NT2/D1 (cell line): ENCODE measurements at regions not wholly inside any gene's neighbourhood (a gene's known extent, or its start where the extent isn't known, plus 50 kb on each side); places are given as distances from the start of the nearest gene placed in this dataset.

Experiments used
- SUZ12 ChIP-seq: IDR thresholded peaks from 2 replicates; pipeline ENCODE4 v1.6.1; 2011; ENCODE audit not compliant: insufficient read length, insufficient read depth; ENCODE audit errors: extremely low read depth
- YY1 ChIP-seq: IDR thresholded peaks from 2 replicates; pipeline ENCODE4 v1.6.1; 2011; ENCODE audit not compliant: insufficient read length, insufficient read depth
- ZNF274 ChIP-seq: IDR thresholded peaks from 2 replicates; pipeline ENCODE4 v1.6.1; 2011; ENCODE audit warnings: mild to moderate bottlenecking, low read depth, low read length

DNA sequence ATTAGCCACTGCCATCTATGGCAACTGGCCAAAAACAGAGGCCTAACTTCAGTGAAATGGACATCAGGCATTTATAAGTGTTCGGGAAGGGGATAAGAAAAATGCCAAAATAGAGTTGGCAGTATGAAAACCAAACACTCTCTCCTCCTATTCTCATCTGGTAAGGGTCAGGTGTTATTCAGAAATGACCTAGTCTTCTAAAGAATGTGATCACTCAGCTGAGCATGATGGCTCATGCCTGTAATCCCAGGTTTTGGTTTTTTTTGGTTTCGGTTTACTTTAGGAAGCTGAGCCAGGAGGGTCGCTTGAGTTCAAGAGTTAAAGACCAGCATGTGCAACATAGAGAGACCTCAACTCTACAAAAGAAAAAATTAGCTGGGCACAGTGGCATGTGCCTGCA is 170.3 kb downstream of the GRIN2B start:
- TF ChIP-seq SUZ12 = no peak
- TF ChIP-seq ZNF274 = no peak
- TF ChIP-seq YY1 = no peak
